CD4-positive, alpha-beta T cell (primary cell): ENCODE measurements at regions not wholly inside any gene's neighbourhood (a gene's known extent, or its start where the extent isn't known, plus 50 kb on each side); places are given as distances from the start of the nearest gene placed in this dataset.
A peak's percentile ranks its signal among the peaks of the same experiment; 100 is the strongest.

Source experiments
- ATAC-seq: fragments of 200-7000 bp; cut with Tn5 transposase; one replicate; pipeline ENCODE4 v1.10.0; 2022; ENCODE audit warnings: mild to moderate bottlenecking; ENCODE audit not compliant: poor library complexity
- CTCF ChIA-PET: fragments of 350-600 bp; sonication (Branson Sonifier 250); formaldehyde crosslinking; loops from one replicate; lab custom pipeline; 2021; ENCODE audit warnings: antibody characterized with exemption, inconsistent platforms; lab: Charles Lee
- POLR2A ChIA-PET: fragments of 350-600 bp; sonication (Branson Sonifier 250); formaldehyde crosslinking; loops from one replicate; lab custom pipeline; 2021; ENCODE audit warnings: antibody characterized with exemption, inconsistent platforms; lab: Charles Lee
- DNase-seq, 14 experiments: peaks; one replicate each; pipeline ENCODE4 v3.0.0-alpha.2; 2013 to 2020; ENCODE audit warnings: mixed read lengths in 2 of 14
- H3K27ac ChIP-seq, 2 donors: one replicate each; pipeline versions ENCODE4 v1.5.1 to v1.7.0; 2013; ENCODE audit warnings: low read length in 2 of 2, low read depth in 1 of 2, mild to moderate bottlenecking in 1 of 2
- H3K27me3 ChIP-seq, 2 experiments: 1 replicate in 1 of 2; 2 replicates in 1 of 2; pipeline versions ENCODE4 v1.6.1 to v1.7.0; 2013; ENCODE audit warnings: low read length in 2 of 2, control low read depth in 1 of 2, mild to moderate bottlenecking in 1 of 2, moderate library complexity in 1 of 2; ENCODE audit not compliant: insufficient read depth in 2 of 2, control insufficient read depth in 1 of 2
- H3K36me3 ChIP-seq: one replicate; pipeline ENCODE4 v1.6.1; 2013; ENCODE audit warnings: low read length, control low read depth; ENCODE audit not compliant: insufficient read depth
- H3K4me1 ChIP-seq: one replicate; pipeline ENCODE4 v1.6.1; 2013; ENCODE audit warnings: low read length, control low read depth; ENCODE audit not compliant: insufficient read depth
- H3K4me3 ChIP-seq: one replicate; pipeline ENCODE4 v1.5.1; 2013; ENCODE audit warnings: mild to moderate bottlenecking, low read length, moderate library complexity
- H3K9me3 ChIP-seq, 2 experiments: 1 replicate in 1 of 2; 2 replicates in 1 of 2; pipeline versions ENCODE4 v1.6.1 to v1.7.0; 2013; ENCODE audit warnings: low read length in 2 of 2, mild to moderate bottlenecking in 2 of 2, control low read depth in 1 of 2, moderate library complexity in 1 of 2; ENCODE audit not compliant: control insufficient read depth in 1 of 2, insufficient read depth in 1 of 2
- H3K27ac Mint-ChIP-seq: one replicate; pipeline ENCODE4 v1.8.0; 2020; ENCODE audit warnings: mixed read lengths
- H3K27me3 Mint-ChIP-seq: one replicate; pipeline ENCODE4 v1.8.0; 2021; ENCODE audit warnings: mixed read lengths
- H3K36me3 Mint-ChIP-seq: one replicate; pipeline ENCODE4 v1.8.0; 2021; ENCODE audit warnings: low read depth, mixed read lengths
- H3K4me1 Mint-ChIP-seq: one replicate; pipeline ENCODE4 v1.8.0; 2021; ENCODE audit warnings: low read depth, mixed read lengths
- H3K4me3 Mint-ChIP-seq: one replicate; pipeline ENCODE4 v1.8.0; 2020; ENCODE audit warnings: mild to moderate bottlenecking, mixed read lengths
- H3K9me3 Mint-ChIP-seq: one replicate; pipeline ENCODE4 v1.8.0; 2020; ENCODE audit warnings: mixed read lengths
- intact Hi-C, 2 experiments: fragments of 100-400 bp; cut with DNase I in 1 of 2; cut with micrococcal nuclease in 1 of 2; formaldehyde crosslinking; loops; one replicate each; pipeline versions ENCODE4 v1.15.1 to v1.9.0; 2023 to 2025; cut with DNase I, micrococcal nuclease
- TF ChIP-seq, protein P1 (sequence below): fragments of 200-600 bp; IDR thresholded peaks from one replicate; pipeline ENCODE4 v1.8.0; 2022; ENCODE audit warnings: antibody characterized with exemption, mild to moderate bottlenecking

- H3K4me3 Mint-ChIP-seq, result no peak overlapping the region
- H3K9me3 Mint-ChIP-seq, result no peaks in the 10 kb centered on the region
- CTCF ChIA-PET, result no interaction called here
- peaks cover 32% of the 10 kb centered on the region for H3K4me1 ChIP-seq
- no peak overlapping the region for H3K4me3 ChIP-seq
- intact Hi-C loops, result loop anchor here in 1 of 2 experiments (5.0 kb wide), 1 partner anchor 122 kb away; no protein-coding TSS in a partner anchor
- H3K4me1 Mint-ChIP-seq, result peaks cover 40% of the 10 kb centered on the region
- no peaks in the 10 kb centered on the region for H3K36me3 Mint-ChIP-seq
- H3K36me3 ChIP-seq, result no peaks in the 10 kb centered on the region
- no peaks in the 10 kb centered on the region for H3K27me3 ChIP-seq
- DNase-seq (peak in 2 of 14 experiments; percentile 16 to 65), ATAC-seq (no peak)
- H3K27ac Mint-ChIP-seq, result peak overlapping the region; percentile 69
- peak overlapping the region in 1 of 2 donors; percentile 12 for H3K27ac ChIP-seq
- no peaks in the 10 kb centered on the region for H3K27me3 Mint-ChIP-seq
- TF ChIP-seq, protein P1, sequence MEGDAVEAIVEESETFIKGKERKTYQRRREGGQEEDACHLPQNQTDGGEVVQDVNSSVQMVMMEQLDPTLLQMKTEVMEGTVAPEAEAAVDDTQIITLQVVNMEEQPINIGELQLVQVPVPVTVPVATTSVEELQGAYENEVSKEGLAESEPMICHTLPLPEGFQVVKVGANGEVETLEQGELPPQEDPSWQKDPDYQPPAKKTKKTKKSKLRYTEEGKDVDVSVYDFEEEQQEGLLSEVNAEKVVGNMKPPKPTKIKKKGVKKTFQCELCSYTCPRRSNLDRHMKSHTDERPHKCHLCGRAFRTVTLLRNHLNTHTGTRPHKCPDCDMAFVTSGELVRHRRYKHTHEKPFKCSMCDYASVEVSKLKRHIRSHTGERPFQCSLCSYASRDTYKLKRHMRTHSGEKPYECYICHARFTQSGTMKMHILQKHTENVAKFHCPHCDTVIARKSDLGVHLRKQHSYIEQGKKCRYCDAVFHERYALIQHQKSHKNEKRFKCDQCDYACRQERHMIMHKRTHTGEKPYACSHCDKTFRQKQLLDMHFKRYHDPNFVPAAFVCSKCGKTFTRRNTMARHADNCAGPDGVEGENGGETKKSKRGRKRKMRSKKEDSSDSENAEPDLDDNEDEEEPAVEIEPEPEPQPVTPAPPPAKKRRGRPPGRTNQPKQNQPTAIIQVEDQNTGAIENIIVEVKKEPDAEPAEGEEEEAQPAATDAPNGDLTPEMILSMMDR, result no peak
- H3K9me3 ChIP-seq, result no peaks in the 10 kb centered on the region
- POLR2A ChIA-PET, result interaction anchor here (0.7 to 0.8 kb wide), 2 partner anchors 41 to 209 kb away, joined by 3 read pairs; no protein-coding TSS in a partner anchor
These were observed 210.0 kb downstream of the NFKBIZ start for GRCh38 chr3:102059145-102059943.

- ChIA-PET POLR2A (no interaction called here), CTCF (interaction anchor here (0.7 kb wide), 1 partner anchor 122 kb away, joined by 4 read pairs; no protein-coding TSS in a partner anchor)
- ATAC-seq (no peak), DNase-seq (no peak)
- Mint-ChIP-seq H3K4me3 (no peak overlapping the region), H3K9me3 (no peaks in the 10 kb centered on the region), H3K36me3 (no peaks in the 10 kb centered on the region), H3K27me3 (no peaks in the 10 kb centered on the region), H3K27ac (no peak overlapping the region), H3K4me1 (peaks cover 35% of the 10 kb centered on the region)
- Histone ChIP-seq H3K36me3 (no peaks in the 10 kb centered on the region), H3K4me1 (peaks cover 32% of the 10 kb centered on the region), H3K27ac (no peak overlapping the region), H3K27me3 (no peaks in the 10 kb centered on the region), H3K9me3 (no peaks in the 10 kb centered on the region), H3K4me3 (no peak overlapping the region)
- TF ChIP-seq, protein P1, result no peak
- intact Hi-C loops, result no loop called here
These were observed 211.5 kb downstream of the NFKBIZ start for GRCh38 chr3:102060814-102061213.

GRCh38 chr3:102063572-102063971 is 214.3 kb downstream of the NFKBIZ start:
- H3K27ac ChIP-seq, result no peak overlapping the region
- no peaks in the 10 kb centered on the region for H3K36me3 Mint-ChIP-seq
- DNase-seq (no peak), ATAC-seq (no peak)
- TF ChIP-seq, protein P1, result no peak
- H3K4me3 ChIP-seq, result no peak overlapping the region
- H3K4me1 Mint-ChIP-seq, result peaks cover 13% of the 10 kb centered on the region
- peaks cover 16% of the 10 kb centered on the region for H3K4me1 ChIP-seq
- no peaks in the 10 kb centered on the region for H3K36me3 ChIP-seq
- CTCF ChIA-PET, result no interaction called here
- H3K27me3 Mint-ChIP-seq, result no peaks in the 10 kb centered on the region
- no peak overlapping the region for H3K27ac Mint-ChIP-seq
- H3K9me3 Mint-ChIP-seq, result no peaks in the 10 kb centered on the region
- intact Hi-C loops, result no loop called here
- no peak overlapping the region for H3K4me3 Mint-ChIP-seq
- POLR2A ChIA-PET, result no interaction called here
- no peaks in the 10 kb centered on the region for H3K9me3 ChIP-seq
- H3K27me3 ChIP-seq, result no peaks in the 10 kb centered on the region
